IMR-90 (cell line): ENCODE measurements at regions not wholly inside any gene's neighbourhood (a gene's known extent, or its start where the extent isn't known, plus 50 kb on each side); places are given as distances from the start of the nearest gene placed in this dataset.

ENCODE experiments used
- ATAC-seq: fragments of 200-7000 bp; cut with Tn5 transposase; 2 replicates; pipeline ENCODE4 v1.9.1; 2020; ENCODE audit warnings: low read depth, mild to moderate bottlenecking, moderate library complexity
- BruUV-seq: library from RNA; stranded (reverse); fragments of 400-500 nt; replicated peaks from 2 replicates; lab custom pipeline; 2021; lab: Mats Ljungman, UMichigan
- CTCF ChIA-PET: fragments of 300-600 bp; formaldehyde crosslinking; extraction: SDS; loops from one replicate; lab custom pipeline; 2021; ENCODE audit warnings: antibody characterized with exemption; lab: Yijun Ruan, JAX
- POLR2A ChIA-PET: fragments of 300-600 bp; sonication (Branson Sonifier 250); formaldehyde crosslinking; loops from one replicate; lab custom pipeline; 2022; ENCODE audit warnings: antibody characterized with exemption; ENCODE audit not compliant: unreplicated experiment; lab: Charles Lee
- DNase-seq: peaks from one replicate; pipeline ENCODE4 v3.0.0; 2013
- H2AFZ ChIP-seq: replicated peaks from 2 replicates; pipeline ENCODE3; 2013; ENCODE audit warnings: low read length, mild to moderate bottlenecking; ENCODE audit not compliant: poor library complexity
- H2AK5ac ChIP-seq: 2 replicates; pipeline ENCODE4 v1.6.1; 2013; ENCODE audit warnings: low read depth, low read length, inconsistent platforms
- H2AK9ac ChIP-seq: replicated peaks from 2 replicates; pipeline ENCODE3; 2013; ENCODE audit warnings: mild to moderate bottlenecking, low read depth, low read length, moderate library complexity; ENCODE audit not compliant: poor library complexity
- H2BK120ac ChIP-seq: 2 replicates; pipeline ENCODE4 v1.6.1; 2013; ENCODE audit warnings: low read depth, low read length, inconsistent platforms
- H2BK15ac ChIP-seq: 3 replicates; pipeline ENCODE4 v1.6.1; 2013; ENCODE audit warnings: low read depth, low read length, inconsistent platforms
- H2BK20ac ChIP-seq: 2 replicates; pipeline ENCODE4 v1.6.1; 2013; ENCODE audit warnings: low read depth, mild to moderate bottlenecking, inconsistent platforms, low read length, moderate library complexity
- H2BK5ac ChIP-seq: 2 replicates; pipeline ENCODE4 v1.6.1; 2013; ENCODE audit warnings: mild to moderate bottlenecking, low read depth, low read length, inconsistent platforms; ENCODE audit not compliant: poor library complexity, severe bottlenecking
- H3K14ac ChIP-seq: replicated peaks from 2 replicates; pipeline ENCODE4 v1.6.1; 2013; ENCODE audit warnings: low read depth, low read length, inconsistent platforms
- H3K18ac ChIP-seq: 2 replicates; pipeline ENCODE4 v1.6.1; 2013; ENCODE audit warnings: low read depth, low read length, control low read depth
- H3K23ac ChIP-seq: 2 replicates; pipeline ENCODE4 v1.6.1; 2013; ENCODE audit warnings: low read depth, low read length, inconsistent platforms
- H3K27ac ChIP-seq: 2 replicates; pipeline ENCODE4 v1.5.1; 2013; ENCODE audit warnings: mild to moderate bottlenecking, control low read depth, low read length; ENCODE audit not compliant: insufficient read depth
- H3K27me3 ChIP-seq: 2 replicates; pipeline ENCODE4 v1.6.1; 2013; ENCODE audit warnings: low read length; ENCODE audit not compliant: control insufficient read depth, insufficient read depth
- H3K36me3 ChIP-seq: 2 replicates; pipeline ENCODE4 v1.6.1; 2013; ENCODE audit warnings: low read length, mixed read lengths; ENCODE audit not compliant: control insufficient read depth, insufficient read depth
- H3K4ac ChIP-seq: 2 replicates; pipeline ENCODE4 v1.6.1; 2013; ENCODE audit warnings: low read depth, low read length, inconsistent platforms
- H3K4me1 ChIP-seq: 2 replicates; pipeline ENCODE4 v1.6.1; 2013; ENCODE audit warnings: low read length, mixed read lengths; ENCODE audit not compliant: control insufficient read depth, insufficient read depth
- H3K4me2 ChIP-seq: 2 replicates; pipeline ENCODE4 v1.6.1; 2013; ENCODE audit warnings: low read depth, mild to moderate bottlenecking, control low read depth, low read length, moderate library complexity
- H3K4me3 ChIP-seq: 2 replicates; pipeline ENCODE4 v1.5.1; 2013; ENCODE audit warnings: low read depth, mild to moderate bottlenecking, control low read depth, low read length, moderate library complexity; ENCODE audit not compliant: insufficient read depth
- H3K56ac ChIP-seq: 2 replicates; pipeline ENCODE4 v1.6.1; 2013; ENCODE audit warnings: low read length, inconsistent platforms; ENCODE audit not compliant: insufficient read depth; ENCODE audit errors: extremely low read depth
- H3K79me1 ChIP-seq, 2 experiments: 2 replicates each; pipeline ENCODE4 v1.6.1; 2013; ENCODE audit warnings: low read length in 2 of 2, inconsistent platforms in 1 of 2, low read depth in 1 of 2
- H3K9ac ChIP-seq: 2 replicates; pipeline ENCODE4 v1.6.1; 2013; ENCODE audit warnings: low read depth, low read length, control low read depth
- H3K9me1 ChIP-seq: 2 replicates; pipeline ENCODE4 v1.6.1; 2013; ENCODE audit warnings: low read length, inconsistent platforms; ENCODE audit not compliant: insufficient read depth
- H3K9me3 ChIP-seq: 2 replicates; pipeline ENCODE4 v1.6.1; 2013; ENCODE audit warnings: low read length; ENCODE audit not compliant: control insufficient read depth, insufficient read depth
- H4K20me1 ChIP-seq: 2 replicates; pipeline ENCODE4 v1.6.1; 2013; ENCODE audit warnings: low read length, inconsistent platforms; ENCODE audit not compliant: insufficient read depth
- H4K5ac ChIP-seq: 2 replicates; pipeline ENCODE4 v1.6.1; 2013; ENCODE audit warnings: mild to moderate bottlenecking, low read depth, low read length, control low read depth
- H4K8ac ChIP-seq, 2 experiments: 2 replicates each; pipeline ENCODE4 v1.6.1; 2013; ENCODE audit warnings: low read depth in 2 of 2, low read length in 2 of 2, control low read depth in 1 of 2, inconsistent platforms in 1 of 2
- H4K91ac ChIP-seq: 2 replicates; pipeline ENCODE4 v1.6.1; 2013; ENCODE audit warnings: low read depth, low read length, inconsistent platforms; ENCODE audit not compliant: insufficient read depth
- MAFK ChIP-seq: IDR thresholded peaks from 2 replicates; pipeline ENCODE4 v1.6.1; 2012; ENCODE audit warnings: low read depth, low read length, improper control_type of control experiment
- WGBS, 2 experiments: methylation state at CpG; one replicate each; pipeline versions ENCODE4 v1.1.5 to v1.1.7; 2013; ENCODE audit warnings: missing lambda C conversion rate in 2 of 2; ENCODE audit not compliant: insufficient read length in 1 of 2; ENCODE audit errors: extremely low coverage in 2 of 2; 5-methylcytosine and 5-hydroxymethylcytosine counted together
- dilution Hi-C: fragments of 300-500 bp; cut with HindIII; formaldehyde crosslinking; loops from one replicate; pipeline ENCODE4 v1.14.3; 2018; ENCODE audit warnings: low sequenced_read_pairs; ENCODE audit not compliant: unreplicated experiment
- in situ Hi-C: fragments of 300-500 bp; cut with MboI; formaldehyde crosslinking; loops from 3 replicates; pipeline ENCODE4 v1.14.3; 2019; ENCODE audit warnings: low sequenced_read_pairs, inconsistent platforms, mixed read lengths
- intact Hi-C: fragments of 100-400 bp; cut with micrococcal nuclease; formaldehyde crosslinking; loops from 2 replicates; pipeline ENCODE4 v1.10.0; 2022
- TF ChIP-seq, protein P1 (sequence below): fragments of 150-350 bp; IDR thresholded peaks from 2 replicates; pipeline ENCODE4 v1.6.1; 2017; ENCODE audit warnings: mild to moderate bottlenecking, antibody characterized with exemption, low read length, low read depth
- TF ChIP-seq, protein P2 (sequence below): fragments of 150-350 bp; IDR thresholded peaks from 2 replicates; pipeline ENCODE4 v1.6.1; 2016; ENCODE audit warnings: low read depth, mild to moderate bottlenecking, low read length, moderate library complexity, borderline replicate concordance

DNA sequence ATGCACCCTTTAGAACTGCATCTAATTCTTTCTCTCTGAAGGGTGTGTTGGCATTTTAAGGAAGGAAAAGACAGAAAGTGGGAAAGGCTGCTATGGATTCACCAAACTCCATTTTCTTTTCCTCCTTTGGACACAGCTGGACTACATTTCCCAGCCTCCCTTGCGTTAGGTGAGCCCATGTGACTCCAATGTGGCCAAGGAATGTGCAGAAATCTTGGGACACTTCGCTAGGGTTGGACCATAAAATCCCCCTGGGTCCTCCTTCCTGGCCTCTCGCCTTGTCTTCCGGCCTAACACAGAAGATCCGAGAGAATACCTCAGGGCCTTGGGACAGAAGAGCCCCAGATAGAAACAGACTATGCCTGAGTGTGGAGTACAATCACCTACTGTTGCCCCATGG lies 56.3 kb downstream of the ABCC12 start:
- no peak overlapping the region for H3K27ac ChIP-seq
- no peak overlapping the region for H3K4me3 ChIP-seq
- H2AFZ ChIP-seq, result no peak overlapping the region
- TF ChIP-seq, protein P1, sequence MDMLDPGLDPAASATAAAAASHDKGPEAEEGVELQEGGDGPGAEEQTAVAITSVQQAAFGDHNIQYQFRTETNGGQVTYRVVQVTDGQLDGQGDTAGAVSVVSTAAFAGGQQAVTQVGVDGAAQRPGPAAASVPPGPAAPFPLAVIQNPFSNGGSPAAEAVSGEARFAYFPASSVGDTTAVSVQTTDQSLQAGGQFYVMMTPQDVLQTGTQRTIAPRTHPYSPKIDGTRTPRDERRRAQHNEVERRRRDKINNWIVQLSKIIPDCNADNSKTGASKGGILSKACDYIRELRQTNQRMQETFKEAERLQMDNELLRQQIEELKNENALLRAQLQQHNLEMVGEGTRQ, result peak; percentile 84
- TF ChIP-seq, protein P2, sequence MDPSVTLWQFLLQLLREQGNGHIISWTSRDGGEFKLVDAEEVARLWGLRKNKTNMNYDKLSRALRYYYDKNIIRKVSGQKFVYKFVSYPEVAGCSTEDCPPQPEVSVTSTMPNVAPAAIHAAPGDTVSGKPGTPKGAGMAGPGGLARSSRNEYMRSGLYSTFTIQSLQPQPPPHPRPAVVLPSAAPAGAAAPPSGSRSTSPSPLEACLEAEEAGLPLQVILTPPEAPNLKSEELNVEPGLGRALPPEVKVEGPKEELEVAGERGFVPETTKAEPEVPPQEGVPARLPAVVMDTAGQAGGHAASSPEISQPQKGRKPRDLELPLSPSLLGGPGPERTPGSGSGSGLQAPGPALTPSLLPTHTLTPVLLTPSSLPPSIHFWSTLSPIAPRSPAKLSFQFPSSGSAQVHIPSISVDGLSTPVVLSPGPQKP, result no peak
- TF ChIP-seq MAFK, result no peak
- no peak overlapping the region for H3K4me2 ChIP-seq
- no peak overlapping the region for H4K91ac ChIP-seq
- no peak overlapping the region for H2BK20ac ChIP-seq
- H3K9me3 ChIP-seq, result no peaks in the 10 kb centered on the region
- no peak overlapping the region for H4K5ac ChIP-seq
- no peak overlapping the region for H2AK5ac ChIP-seq
- H3K56ac ChIP-seq, result no peak overlapping the region
- H2BK120ac ChIP-seq, result no peak overlapping the region
- no peak overlapping the region for H2BK5ac ChIP-seq
- H3K79me1 ChIP-seq, result no peaks in the 10 kb centered on the region
- no peak for DNase-seq
- no peaks in the 10 kb centered on the region for H3K9me1 ChIP-seq
- ATAC-seq, result no peak
- ChIA-PET CTCF (no interaction called here), POLR2A (no interaction called here)
- H3K4ac ChIP-seq, result no peak overlapping the region
- H3K36me3 ChIP-seq, result no peaks in the 10 kb centered on the region
- no peaks in the 10 kb centered on the region; the same call in 1 of the 2 replicates for H3K4me1 ChIP-seq
- H3K14ac ChIP-seq, result no peak overlapping the region
- 60% methylated on average over 1 of the region's 5 CpGs; no CpG with 5 or more reads in 1 of the 2 experiments for WGBS, 2 experiments
- H3K18ac ChIP-seq, result no peak overlapping the region
- no peak overlapping the region for H3K9ac ChIP-seq
- BruUV-seq, result no TSS peak
- in situ Hi-C loops, result no loop called here
- peaks cover 6% of the 10 kb centered on the region for H3K27me3 ChIP-seq
- H2AK9ac ChIP-seq, result no peak overlapping the region
- H4K8ac ChIP-seq, result no peak overlapping the region
- H2BK15ac ChIP-seq, result no peak overlapping the region
- intact Hi-C loops, result no loop called here
- no peaks in the 10 kb centered on the region for H4K20me1 ChIP-seq
- no peak overlapping the region for H3K23ac ChIP-seq
- dilution Hi-C loops, result no loop called here
